Forelimb muscle (tissue), 1 donor: ENCODE measurements at regions not wholly inside any gene's neighbourhood (a gene's known extent, or its start where the extent isn't known, plus 50 kb on each side); places are given as distances from the start of the nearest gene placed in this dataset.
"Not testable (repeated sequence)": the region's sequence is repeated elsewhere in the genome, so short reads cannot be mapped to it uniquely, and the experiment has no call there.

Source experiments
- DNase-seq: peaks from one replicate; pipeline ENCODE4 v3.0.0-alpha.2; 2013; ENCODE audit warnings: low read depth

DNA sequence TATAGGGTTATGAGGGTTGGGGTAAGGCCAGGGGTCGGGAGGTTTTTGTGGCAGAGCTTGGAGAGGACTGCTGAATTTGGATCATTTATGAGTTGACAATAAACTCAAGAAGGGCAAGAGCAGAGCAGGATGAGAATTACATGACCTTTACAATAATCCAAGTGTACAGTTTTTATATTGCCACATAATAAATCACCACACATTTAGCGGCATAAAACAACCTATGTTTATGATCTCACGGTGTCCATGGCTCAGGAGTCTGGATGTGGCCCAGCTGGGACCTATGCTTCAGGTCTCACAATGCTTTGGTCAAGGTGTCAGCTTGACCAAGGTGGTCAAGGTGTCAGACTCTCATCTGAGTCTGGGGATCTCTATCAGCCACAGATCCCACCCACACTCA is 118.3 kb upstream of the WSCD1 start:
- no peak for DNase-seq

- DNase-seq = no peak
These were observed 117.7 kb upstream of the WSCD1 start for GRCh38 chr17:5952518-5952917.

- no peak for DNase-seq
These were observed 114.4 kb upstream of the WSCD1 start for GRCh38 chr17:5955764-5956163.

- no peak for DNase-seq
These were observed 111.3 kb upstream of the WSCD1 start for GRCh38 chr17:5958850-5959249.

DNA sequence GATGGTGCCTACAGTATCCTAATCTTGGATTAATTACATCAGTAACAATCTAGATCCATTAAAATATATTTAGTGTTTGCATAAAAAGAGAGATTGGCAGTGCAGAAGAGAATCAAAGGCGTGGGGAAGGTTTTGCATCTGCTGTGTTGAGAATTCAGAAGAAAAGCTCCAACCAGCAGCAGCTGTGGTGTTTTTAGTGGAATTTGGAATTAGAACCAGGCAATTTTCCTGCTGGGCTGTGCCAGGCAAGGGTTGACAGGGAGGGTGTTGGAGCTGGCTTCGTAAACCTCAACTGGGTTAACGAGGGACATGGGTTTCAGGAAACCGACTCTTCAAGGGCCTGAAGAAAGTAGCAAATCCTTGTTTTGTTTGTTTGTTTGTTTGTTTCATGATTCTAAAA is 107.8 kb upstream of the WSCD1 start:
- DNase-seq = no peak

GRCh38 chr17:5971969-5972368 is 98.2 kb upstream of the WSCD1 start:
- no peak for DNase-seq

GRCh38 chr17:5973410-5973809 is 96.8 kb upstream of the WSCD1 start:
- DNase-seq = no peak

DNA sequence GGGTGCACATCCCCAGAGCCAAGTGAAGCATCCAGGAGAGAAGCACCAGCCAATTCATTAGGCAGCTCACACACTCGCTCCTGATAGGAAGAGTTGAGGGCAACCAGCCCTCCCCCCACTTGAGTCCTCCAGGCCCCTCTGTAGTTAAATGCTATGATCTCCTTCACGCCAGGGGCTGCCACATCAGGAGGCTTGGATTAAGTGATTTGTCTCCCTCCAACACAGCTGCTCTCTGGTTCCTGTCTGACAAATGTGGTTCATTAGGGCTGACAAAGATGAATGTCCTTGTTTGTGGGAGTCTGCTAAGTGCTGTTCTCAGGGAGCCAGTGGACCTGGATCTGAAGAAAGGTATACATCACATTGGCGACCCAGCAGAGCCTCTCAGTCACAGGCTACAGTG is 94.5 kb upstream of the WSCD1 start:
- DNase-seq = no peak

DNA sequence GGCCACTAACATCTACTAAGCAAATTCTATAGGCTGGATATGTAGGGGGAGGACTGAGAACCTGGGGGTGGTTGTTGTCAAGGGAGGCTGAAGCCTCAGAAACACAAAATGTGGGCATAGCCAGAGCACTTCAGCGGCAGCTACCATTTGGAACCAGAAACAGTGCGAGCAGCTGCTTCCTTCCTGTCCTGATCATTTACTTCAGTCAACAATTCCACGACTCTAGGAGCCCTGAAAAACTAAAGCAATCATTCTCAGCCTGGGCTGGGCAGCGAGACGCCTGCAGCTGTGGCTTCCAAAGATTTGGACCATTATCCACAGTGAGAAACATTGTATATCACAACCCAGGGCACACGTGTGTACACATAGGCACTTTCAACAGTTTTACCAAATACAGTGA is 93.9 kb upstream of the WSCD1 start:
- no peak for DNase-seq

DNA sequence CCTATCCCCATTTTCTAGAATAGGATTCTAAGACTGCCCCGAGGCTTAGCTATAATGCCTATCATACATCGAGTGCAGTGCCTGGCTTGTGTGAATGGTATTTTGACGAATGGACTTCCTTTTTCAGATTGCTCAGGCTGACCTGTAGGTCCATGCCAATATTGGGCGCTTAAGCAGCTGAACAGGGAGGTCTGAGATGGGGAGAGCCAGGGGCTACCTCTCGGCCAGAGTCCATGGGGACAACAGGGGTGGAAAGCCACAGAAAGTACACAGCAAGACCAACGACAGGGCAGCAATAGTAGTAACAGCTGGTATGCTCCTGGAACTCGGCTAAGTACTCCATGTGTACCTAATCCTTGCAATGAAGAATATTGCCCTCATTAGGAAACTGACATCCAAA is 91.7 kb upstream of the WSCD1 start:
- DNase-seq = no peak

GRCh38 chr17:5980941-5981340 is 89.2 kb upstream of the WSCD1 start:
- no peak for DNase-seq

- no peak for DNase-seq
These were observed 83.5 kb upstream of the WSCD1 start for GRCh38 chr17:5986644-5987043.

GRCh38 chr17:6000426-6000825 is 69.8 kb upstream of the WSCD1 start:
- no peak for DNase-seq

DNA sequence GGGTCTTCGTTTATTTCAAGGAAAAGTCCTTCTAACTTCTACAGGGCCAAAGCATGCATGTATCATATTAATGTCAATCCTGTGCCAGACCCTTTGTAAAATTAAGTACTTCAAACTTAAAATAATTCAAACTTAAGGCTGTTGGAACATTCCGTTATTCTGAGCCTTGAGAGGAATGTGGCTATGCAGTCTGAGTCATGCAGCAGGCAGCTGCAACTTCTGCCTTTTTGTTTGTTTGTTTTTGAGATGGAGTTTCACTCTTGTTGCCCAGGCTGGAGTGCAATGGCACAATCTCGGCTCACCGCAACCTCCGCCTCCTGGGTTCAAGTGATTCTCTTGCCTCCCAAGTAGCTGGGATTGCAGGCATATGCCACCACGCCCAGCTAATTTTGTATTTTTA is 67.0 kb upstream of the WSCD1 start:
- DNase-seq = not testable (repeated sequence)

GRCh38 chr17:6005939-6006338 is 64.2 kb upstream of the WSCD1 start:
- no peak for DNase-seq

- DNase-seq = no peak
These were observed 59.0 kb upstream of the WSCD1 start for GRCh38 chr17:6011206-6011605.

- DNase-seq = no peak
These were observed 51.4 kb upstream of the WSCD1 start for GRCh38 chr17:6018788-6019187.

GRCh38 chr17:6019959-6020358 is 50.2 kb upstream of the WSCD1 start:
- no peak for DNase-seq

- DNase-seq = no peak
These were observed 49.7 kb upstream of the WSCD1 start for GRCh38 chr17:6020376-6021010.
